HCT116 (cell line): ENCODE measurements at regions not wholly inside any gene's neighbourhood (a gene's known extent, or its start where the extent isn't known, plus 50 kb on each side); places are given as distances from the start of the nearest gene placed in this dataset.

ENCODE experiments used
- ATAC-seq: fragments of 200-7000 bp; cut with Tn5 transposase; 2 replicates; pipeline ENCODE4 v1.9.1; 2020; ENCODE audit warnings: mild to moderate bottlenecking, moderate library complexity
- BruUV-seq: library from RNA; stranded (reverse); fragments of 400-500 nt; replicated peaks from 2 replicates; lab custom pipeline; 2021; lab: Mats Ljungman, UMichigan
- CTCF ChIA-PET: fragments of 300-600 bp; sonication (Branson Sonifier 250); formaldehyde crosslinking; loops from one replicate; lab custom pipeline; 2021; ENCODE audit warnings: antibody characterized with exemption; lab: Charles Lee
- POLR2A ChIA-PET: fragments of 300-600, 350-600 bp; sonication (Branson Sonifier 250); formaldehyde crosslinking; loops from one replicate; lab custom pipeline; 2021; ENCODE audit warnings: antibody characterized with exemption; lab: Charles Lee
- RAD21 ChIA-PET, 2 experiments: fragments of 300-600 bp; sonication (Branson Sonifier 250); formaldehyde crosslinking; loops; one replicate each; lab custom pipeline; 2023; ENCODE audit warnings: low total read pairs in 2 of 2; ENCODE audit not compliant: uncharacterized antibody in 2 of 2, unreplicated experiment in 2 of 2, low non-redundant PET in 1 of 2; lab: Charles Lee
- DNase-seq: peaks from one replicate; pipeline ENCODE4 v3.0.0-alpha.2; 2010; ENCODE audit warnings: low read depth, low spot score
- H2AFZ ChIP-seq: fragments of 200-600 bp; shearing (Covaris generic), sonication (generic); 2 replicates; pipeline ENCODE4 v1.6.1; 2017; ENCODE audit warnings: low read depth, mixed run types, mixed read lengths, antibody characterized with exemption, low read length; ENCODE audit not compliant: poor library complexity, severe bottlenecking
- H3K27ac ChIP-seq: 2 replicates; pipeline ENCODE4 v1.5.1; 2012; ENCODE audit warnings: low read depth, low read length
- H3K27me3 ChIP-seq: fragments of 200-600 bp; sonication (generic); 2 replicates; pipeline ENCODE4 v1.6.1; 2016; ENCODE audit warnings: mixed run types, low read length, mixed read lengths; ENCODE audit not compliant: insufficient read depth
- H3K36me3 ChIP-seq, 2 experiments: fragments of 200-500 bp in 1 of 2; fragments of 200-600 bp in 1 of 2; sonication (Bioruptor generic) in 1 of 2; sonication (generic) in 1 of 2; 2 replicates each; pipeline versions ENCODE4 v1.5.1 to v1.6.1; 2014 to 2016; ENCODE audit warnings: low read length in 2 of 2, inconsistent platforms in 1 of 2, mixed read lengths in 1 of 2, mixed run types in 1 of 2; ENCODE audit not compliant: insufficient read depth in 2 of 2, control insufficient read depth in 1 of 2
- H3K4me1 ChIP-seq, 2 experiments: fragments of 200-600 bp in 1 of 2; sonication (generic) in 1 of 2; 2 replicates each; pipeline versions ENCODE4 v1.5.1 to v1.6.1; 2012 to 2017; ENCODE audit warnings: low read length in 2 of 2, inconsistent platforms in 1 of 2, mild to moderate bottlenecking in 1 of 2, mixed read lengths in 1 of 2, mixed run types in 1 of 2, moderate library complexity in 1 of 2; ENCODE audit not compliant: insufficient read depth in 2 of 2, control insufficient read depth in 1 of 2
- H3K4me2 ChIP-seq: fragments of 200-600 bp; sonication (generic); 2 replicates; pipeline ENCODE4 v1.6.1; 2017; ENCODE audit warnings: mixed run types, low read length, mixed read lengths
- H3K4me3 ChIP-seq, 2 experiments: fragments of 200-600 bp in 1 of 2; sonication (generic) in 1 of 2; replicated peaks in 1 of 2; 2 replicates each; pipeline ENCODE4 v1.5.1; 2011 to 2016; ENCODE audit warnings: low read length in 2 of 2, control low read depth in 1 of 2, low read depth in 1 of 2, mild to moderate bottlenecking in 1 of 2, mixed read lengths in 1 of 2, mixed run types in 1 of 2
- H3K79me2 ChIP-seq: fragments of 200-600 bp; sonication (generic); 2 replicates; pipeline ENCODE4 v1.6.1; 2017; ENCODE audit warnings: mild to moderate bottlenecking, mixed run types, low read length, moderate library complexity, mixed read lengths; ENCODE audit not compliant: insufficient read depth
- H3K9ac ChIP-seq: fragments of 200-600 bp; sonication (generic); 2 replicates; pipeline ENCODE4 v1.6.1; 2016; ENCODE audit warnings: low read length, mixed read lengths
- H3K9me2 ChIP-seq: fragments of 200-600 bp; sonication (generic), shearing (Covaris generic); 2 replicates; pipeline ENCODE4 v1.6.1; 2017; ENCODE audit warnings: mixed run types, mild to moderate bottlenecking, moderate library complexity; ENCODE audit not compliant: insufficient read depth
- H3K9me3 ChIP-seq, 2 experiments: fragments of 200-500 bp in 1 of 2; fragments of 200-600 bp in 1 of 2; sonication (Bioruptor generic) in 1 of 2; sonication (generic) in 1 of 2; 2 replicates each; pipeline ENCODE4 v1.6.1; 2014 to 2017; ENCODE audit warnings: low read length in 2 of 2, mixed read lengths in 2 of 2, inconsistent platforms in 1 of 2, low read depth in 1 of 2, mild to moderate bottlenecking in 1 of 2, mixed run types in 1 of 2, moderate library complexity in 1 of 2; ENCODE audit not compliant: control insufficient read depth in 1 of 2, insufficient read depth in 1 of 2
- H4K20me1 ChIP-seq: fragments of 200-600 bp; sonication (generic), shearing (Covaris generic); 2 replicates; pipeline ENCODE4 v1.6.1; 2017; ENCODE audit warnings: mixed run types, mild to moderate bottlenecking, moderate library complexity; ENCODE audit not compliant: insufficient read depth
- EGR1 ChIP-seq: IDR thresholded peaks from 2 replicates; pipeline ENCODE4 v1.6.1; 2012; ENCODE audit warnings: low read depth
- EZH2 ChIP-seq: fragments of 200-600 bp; sonication (generic); IDR thresholded peaks from 2 replicates; pipeline ENCODE4 v1.6.1; 2017; ENCODE audit warnings: antibody characterized with exemption, mixed run types
- EZH2phosphoT487 ChIP-seq: fragments of 200-600 bp; IDR thresholded peaks from 2 replicates; pipeline ENCODE4 v1.6.1; 2018; ENCODE audit warnings: antibody characterized with exemption, borderline replicate concordance
- JUND ChIP-seq: IDR thresholded peaks from 2 replicates; pipeline ENCODE4 v1.6.1; 2012
- REST ChIP-seq: IDR thresholded peaks from 2 replicates; pipeline ENCODE4 v1.6.1; 2012; ENCODE audit warnings: low read depth
- SIN3A ChIP-seq: IDR thresholded peaks from 2 replicates; pipeline ENCODE4 v1.6.1; 2012; ENCODE audit warnings: low read depth
- SP1 ChIP-seq: IDR thresholded peaks from 2 replicates; pipeline ENCODE4 v1.6.1; 2012; ENCODE audit warnings: low read depth
- intact Hi-C: fragments of 100-400 bp; cut with micrococcal nuclease; formaldehyde crosslinking; loops from 2 replicates; pipeline ENCODE4 v1.10.0; 2022

- TF ChIP-seq REST: no peak
- no peak for TF ChIP-seq SP1
- no peak for TF ChIP-seq EGR1
- TF ChIP-seq JUND: no peak
- no peak for TF ChIP-seq EZH2
- TF ChIP-seq SIN3A: no peak
- TF ChIP-seq EZH2phosphoT487: no peak
These were observed 317.4 kb downstream of the PLOD2 start (continued) for GRCh38 chr3:145843561-145843960.

- no peak overlapping the region for H3K4me3 ChIP-seq
- H3K9ac ChIP-seq: no peak overlapping the region
- no peaks in the 10 kb centered on the region for H3K27me3 ChIP-seq
- intact Hi-C loops: no loop called here
- no peaks in the 10 kb centered on the region for H3K36me3 ChIP-seq
- no TSS peak for BruUV-seq
- POLR2A ChIA-PET: no interaction called here
- CTCF ChIA-PET: no interaction called here
- no peaks in the 10 kb centered on the region for H3K4me1 ChIP-seq
- no peak overlapping the region for H2AFZ ChIP-seq
- RAD21 ChIA-PET: no interaction called here
- H3K79me2 ChIP-seq: no peaks in the 10 kb centered on the region
- H3K4me2 ChIP-seq: no peak overlapping the region
- DNase-seq (no peak), ATAC-seq (no peak)
- no peaks in the 10 kb centered on the region for H3K9me2 ChIP-seq
- H3K9me3 ChIP-seq: no peaks in the 10 kb centered on the region
- no peaks in the 10 kb centered on the region for H4K20me1 ChIP-seq
- TF ChIP-seq EZH2: no peak
- TF ChIP-seq, all 23 proteins: peak for 0
- H3K27ac ChIP-seq: no peak overlapping the region
These were observed 311.9 kb downstream of the PLOD2 start for GRCh38 chr3:145849115-145849514.
